ENCODE measurements at regions not wholly inside any gene's neighbourhood (a gene's known extent, or its start where the extent isn't known, plus 50 kb on each side); places are given as distances from the start of the nearest gene placed in this dataset.

DNA sequence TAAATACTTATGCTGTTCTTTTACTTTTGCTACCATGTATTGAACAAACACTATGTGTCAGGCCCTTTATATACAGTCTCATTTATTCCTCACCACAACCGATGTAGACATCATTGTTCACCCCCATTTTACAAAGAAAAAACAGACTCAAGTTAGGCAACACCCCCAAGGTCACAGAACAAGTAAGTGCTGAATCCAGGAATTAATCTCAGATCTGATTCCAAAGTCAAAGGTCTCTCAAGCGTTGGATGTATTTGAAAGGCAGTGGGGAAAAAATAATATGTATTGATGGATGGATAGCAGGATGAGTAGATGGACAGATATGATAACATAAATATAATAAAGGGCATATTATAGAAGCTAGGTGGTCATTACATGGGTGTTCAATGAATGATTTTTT, 85.1 kb upstream of the VLDLR start:
- TF ChIP-seq EZH2phosphoT487 (IDR thresholded peaks at IDR 0.05; ENCODE audit: insufficient read depth, low read depth) (no peak), EZH2 (IDR thresholded peaks at IDR 0.05; ENCODE audit: insufficient read depth, poor library complexity, severe bottlenecking) (no peak)

Data from GM23248 (cell line).